Mucosa of rectum (tissue), 2 donors: ENCODE measurements at regions not wholly inside any gene's neighbourhood (a gene's known extent, or its start where the extent isn't known, plus 50 kb on each side); places are given as distances from the start of the nearest gene placed in this dataset.

Experiments used
- H3K27ac ChIP-seq, 2 donors: one replicate each; pipeline ENCODE4 v1.7.0; 2013; ENCODE audit warnings: inconsistent platforms in 2 of 2, low read depth in 2 of 2, low read length in 2 of 2
- H3K27me3 ChIP-seq, 2 donors: one replicate each; pipeline ENCODE4 v1.7.0; 2013; ENCODE audit warnings: low read length in 2 of 2; ENCODE audit not compliant: control insufficient read depth in 2 of 2, insufficient read depth in 2 of 2
- H3K36me3 ChIP-seq, 2 donors: one replicate each; pipeline ENCODE4 v1.7.0; 2013; ENCODE audit warnings: low read length in 2 of 2; ENCODE audit not compliant: control insufficient read depth in 2 of 2, insufficient read depth in 2 of 2
- H3K4me1 ChIP-seq, 2 donors: one replicate each; pipeline ENCODE4 v1.7.0; 2013; ENCODE audit warnings: low read length in 2 of 2, mild to moderate bottlenecking in 1 of 2; ENCODE audit not compliant: control insufficient read depth in 2 of 2, insufficient read depth in 2 of 2
- H3K4me3 ChIP-seq, 2 donors: one replicate each; pipeline ENCODE4 v1.7.0; 2013; ENCODE audit warnings: low read length in 2 of 2
- H3K9ac ChIP-seq, 2 donors: one replicate each; pipeline ENCODE4 v1.7.0; 2013; ENCODE audit warnings: low read length in 2 of 2, low read depth in 1 of 2, mild to moderate bottlenecking in 1 of 2
- H3K9me3 ChIP-seq, 2 donors: one replicate each; pipeline ENCODE4 v1.7.0; 2013; ENCODE audit warnings: low read length in 2 of 2; ENCODE audit not compliant: control insufficient read depth in 2 of 2
- donor health status: healthy.
- donor health status: Normal muscosa, but diverticular disease.

DNA sequence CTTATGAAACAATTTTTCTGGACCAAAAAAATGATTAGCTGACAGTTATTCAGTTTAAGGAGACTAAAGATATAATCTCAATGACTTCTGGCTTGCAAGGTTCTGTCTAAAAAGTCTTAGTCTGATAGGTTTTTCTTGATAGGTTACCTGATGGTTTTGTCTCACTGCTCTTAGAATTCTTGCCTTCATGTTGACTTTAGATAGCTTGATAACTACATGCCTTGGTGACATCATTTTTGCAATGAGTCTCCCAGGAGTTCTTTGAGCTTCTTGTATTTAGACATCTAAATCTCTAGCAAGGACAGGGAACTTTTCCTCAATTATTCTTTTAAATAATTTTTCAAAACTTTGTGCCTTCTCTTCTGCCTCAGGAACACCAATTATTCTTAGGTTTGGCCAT lies 1965.3 kb downstream of the ARAP2 start:
- Histone ChIP-seq H3K9me3 (peaks cover 3 to 4% of the 10 kb centered on the region in 2 donors), H3K4me1 (no peaks in the 10 kb centered on the region), H3K9ac (no peak overlapping the region), H3K27me3 (no peaks in the 10 kb centered on the region), H3K36me3 (no peaks in the 10 kb centered on the region), H3K4me3 (no peak overlapping the region), H3K27ac (no peak overlapping the region)

DNA sequence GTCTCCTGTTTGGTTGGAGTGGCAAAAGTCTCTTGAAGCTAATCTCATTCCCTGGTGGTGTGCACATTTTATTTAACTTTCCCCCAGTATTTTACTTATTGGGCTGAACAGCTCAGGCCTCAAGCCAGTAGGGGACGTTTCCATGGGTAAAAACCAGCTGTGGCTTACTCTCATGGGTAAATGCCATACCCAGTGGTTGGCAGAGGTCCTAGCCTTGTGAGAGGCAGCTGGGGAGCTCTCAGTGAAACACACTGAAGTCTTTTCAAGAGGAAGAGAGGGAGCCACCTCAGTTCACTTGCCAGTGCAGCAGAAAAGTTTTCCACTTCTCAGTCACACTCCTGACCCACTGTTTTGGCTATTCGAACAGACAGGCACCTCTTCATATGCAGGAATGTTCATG lies 1964.2 kb downstream of the ARAP2 start:
- Histone ChIP-seq H3K9ac (no peak overlapping the region), H3K9me3 (peaks cover 3 to 4% of the 10 kb centered on the region in 2 donors), H3K27me3 (no peaks in the 10 kb centered on the region), H3K4me3 (no peak overlapping the region), H3K27ac (no peak overlapping the region), H3K4me1 (no peaks in the 10 kb centered on the region), H3K36me3 (no peaks in the 10 kb centered on the region)

DNA sequence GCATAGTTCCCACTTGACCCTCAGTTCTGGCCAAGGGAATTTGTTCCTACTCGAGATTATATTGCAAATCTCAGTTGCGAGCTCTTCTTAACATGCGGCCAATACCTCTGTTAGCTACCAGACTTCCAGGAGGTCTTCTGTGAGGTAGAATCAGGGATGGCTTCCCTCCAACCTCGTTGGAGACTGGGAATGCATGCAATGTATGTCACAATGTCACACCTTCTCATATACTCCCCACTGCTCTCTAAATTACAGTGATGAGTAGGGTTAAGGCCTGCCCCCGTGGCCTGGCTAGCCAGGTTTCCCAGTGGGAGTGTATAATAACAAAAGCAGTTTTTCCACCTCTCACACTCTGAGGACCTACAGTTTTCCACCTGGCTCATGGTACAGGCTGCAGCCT lies 1962.5 kb downstream of the ARAP2 start:
- Histone ChIP-seq H3K27ac (no peak overlapping the region), H3K9me3 (peaks cover 3 to 4% of the 10 kb centered on the region in 2 donors), H3K36me3 (no peaks in the 10 kb centered on the region), H3K27me3 (no peaks in the 10 kb centered on the region), H3K9ac (no peak overlapping the region), H3K4me1 (no peaks in the 10 kb centered on the region), H3K4me3 (no peak overlapping the region)

DNA sequence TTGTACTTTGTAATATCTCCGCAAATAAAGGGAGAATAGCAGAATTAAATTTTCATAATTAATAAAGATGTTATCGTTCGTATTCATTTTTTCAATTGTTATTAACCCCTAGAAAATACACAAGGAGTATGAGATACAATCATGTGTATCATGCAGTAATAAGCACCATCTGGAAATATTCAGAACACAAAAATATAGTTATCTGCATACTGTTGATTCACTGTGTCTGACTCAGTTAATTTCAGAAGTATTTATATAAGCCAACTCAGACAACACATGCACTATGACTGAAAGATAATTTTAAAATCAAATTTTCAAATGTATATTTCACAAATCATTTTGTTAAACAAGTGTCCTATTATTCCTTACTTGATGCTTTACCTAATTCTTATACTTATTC lies 1954.8 kb downstream of the ARAP2 start:
- no peak overlapping the region for H3K9ac ChIP-seq
- no peak overlapping the region for H3K27ac ChIP-seq
- H3K27me3 ChIP-seq = no peaks in the 10 kb centered on the region
- no peak overlapping the region for H3K4me3 ChIP-seq
- no peaks in the 10 kb centered on the region for H3K9me3 ChIP-seq
- no peaks in the 10 kb centered on the region for H3K36me3 ChIP-seq
- no peaks in the 10 kb centered on the region for H3K4me1 ChIP-seq

DNA sequence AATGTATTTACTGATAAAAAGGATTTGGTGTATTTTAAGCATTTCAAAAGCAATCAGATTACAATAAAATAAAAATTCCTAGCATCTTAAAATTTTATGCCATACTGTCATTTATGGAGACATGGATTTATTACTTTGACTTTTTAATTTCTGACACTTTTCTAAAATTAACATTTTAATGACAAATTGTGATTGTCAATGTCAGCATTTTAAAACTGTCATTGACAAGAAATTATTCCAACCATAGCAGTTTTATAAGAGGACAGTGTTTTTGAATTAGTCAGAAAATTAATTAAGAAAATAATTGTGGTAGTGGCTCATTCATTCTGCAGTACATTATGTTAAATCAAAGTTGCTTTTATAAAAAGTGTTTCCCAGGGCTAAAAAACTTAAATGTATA lies 1954.4 kb downstream of the ARAP2 start:
- no peak overlapping the region for H3K27ac ChIP-seq
- H3K9me3 ChIP-seq = no peaks in the 10 kb centered on the region
- no peaks in the 10 kb centered on the region for H3K36me3 ChIP-seq
- no peaks in the 10 kb centered on the region for H3K4me1 ChIP-seq
- no peaks in the 10 kb centered on the region for H3K27me3 ChIP-seq
- H3K9ac ChIP-seq = no peak overlapping the region
- H3K4me3 ChIP-seq = no peak overlapping the region

DNA sequence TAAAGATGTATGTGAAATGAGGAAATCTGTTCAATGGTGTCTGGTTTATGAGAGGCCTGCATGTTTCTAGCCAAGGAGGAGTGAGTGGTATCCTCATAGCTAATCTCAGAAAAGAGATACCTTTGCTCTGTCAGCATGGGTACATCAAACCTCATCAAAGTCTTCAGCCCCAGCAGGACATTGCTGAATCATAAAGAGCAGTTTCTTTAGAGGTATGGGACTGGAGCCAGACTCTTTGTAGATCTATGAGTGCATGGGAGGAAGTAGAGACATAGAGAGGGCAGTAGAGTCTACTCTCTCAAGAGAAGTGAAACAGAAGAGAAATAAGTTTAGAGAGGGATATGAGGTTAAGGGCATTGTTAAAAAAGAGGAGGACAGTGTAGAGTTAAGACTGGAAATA lies 1950.9 kb downstream of the ARAP2 start:
- no peaks in the 10 kb centered on the region for H3K27me3 ChIP-seq
- H3K27ac ChIP-seq = no peak overlapping the region
- H3K36me3 ChIP-seq = no peaks in the 10 kb centered on the region
- H3K9me3 ChIP-seq = no peaks in the 10 kb centered on the region
- no peak overlapping the region for H3K9ac ChIP-seq
- no peaks in the 10 kb centered on the region for H3K4me1 ChIP-seq
- H3K4me3 ChIP-seq = no peak overlapping the region

DNA sequence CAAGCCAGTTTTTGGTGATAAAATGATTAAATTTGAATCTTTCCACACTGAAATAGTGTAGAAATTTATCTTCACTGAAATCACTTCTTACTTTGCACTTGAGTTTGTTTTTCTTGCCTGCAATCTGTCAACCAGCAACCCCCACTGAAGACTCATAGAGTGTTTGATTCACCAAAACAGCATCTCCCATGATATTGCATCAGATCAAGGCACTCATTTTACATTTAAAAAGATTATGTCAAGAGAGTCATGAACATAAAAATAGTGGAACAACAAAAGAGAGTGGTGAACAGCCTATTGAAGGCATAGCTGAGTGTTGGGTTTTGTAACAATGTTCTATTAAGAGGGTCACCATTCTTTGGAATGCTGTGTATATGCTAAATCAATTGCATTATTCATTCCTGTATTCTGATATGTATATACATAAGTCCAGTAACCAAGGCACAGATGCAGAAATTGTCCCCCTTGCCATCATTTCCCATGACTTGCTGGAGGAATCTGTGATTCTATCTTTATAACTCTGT lies 1934.9 kb downstream of the ARAP2 start:
- Histone ChIP-seq H3K36me3 (no peaks in the 10 kb centered on the region), H3K27me3 (no peaks in the 10 kb centered on the region), H3K4me1 (no peaks in the 10 kb centered on the region), H3K27ac (no peak overlapping the region), H3K9ac (no peak overlapping the region), H3K4me3 (no peak overlapping the region), H3K9me3 (peaks cover 0 to 2% of the 10 kb centered on the region in 2 donors)

DNA sequence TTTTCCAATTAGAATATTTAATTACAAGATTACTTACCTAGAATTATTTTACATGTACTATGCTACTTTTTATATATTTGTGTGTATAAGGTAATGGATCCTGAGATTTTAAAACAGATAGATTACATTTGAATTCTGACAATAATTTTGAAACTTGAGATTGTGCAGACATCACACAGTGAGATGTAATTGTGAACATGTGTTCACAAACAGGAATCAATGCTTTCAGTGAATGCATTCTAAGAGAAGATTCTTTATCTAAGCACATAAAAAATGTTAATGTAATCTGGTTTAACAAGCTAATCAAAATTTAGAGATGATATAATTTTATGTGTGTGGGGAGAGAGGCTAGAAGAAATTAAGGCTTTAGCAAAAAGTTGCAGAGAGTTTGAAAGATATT lies 1925.5 kb downstream of the ARAP2 start:
- Histone ChIP-seq H3K27ac (no peak overlapping the region), H3K4me1 (no peaks in the 10 kb centered on the region), H3K27me3 (no peaks in the 10 kb centered on the region), H3K36me3 (no peaks in the 10 kb centered on the region), H3K4me3 (no peak overlapping the region), H3K9me3 (peaks cover 0 to 3% of the 10 kb centered on the region in 2 donors), H3K9ac (no peak overlapping the region)

DNA sequence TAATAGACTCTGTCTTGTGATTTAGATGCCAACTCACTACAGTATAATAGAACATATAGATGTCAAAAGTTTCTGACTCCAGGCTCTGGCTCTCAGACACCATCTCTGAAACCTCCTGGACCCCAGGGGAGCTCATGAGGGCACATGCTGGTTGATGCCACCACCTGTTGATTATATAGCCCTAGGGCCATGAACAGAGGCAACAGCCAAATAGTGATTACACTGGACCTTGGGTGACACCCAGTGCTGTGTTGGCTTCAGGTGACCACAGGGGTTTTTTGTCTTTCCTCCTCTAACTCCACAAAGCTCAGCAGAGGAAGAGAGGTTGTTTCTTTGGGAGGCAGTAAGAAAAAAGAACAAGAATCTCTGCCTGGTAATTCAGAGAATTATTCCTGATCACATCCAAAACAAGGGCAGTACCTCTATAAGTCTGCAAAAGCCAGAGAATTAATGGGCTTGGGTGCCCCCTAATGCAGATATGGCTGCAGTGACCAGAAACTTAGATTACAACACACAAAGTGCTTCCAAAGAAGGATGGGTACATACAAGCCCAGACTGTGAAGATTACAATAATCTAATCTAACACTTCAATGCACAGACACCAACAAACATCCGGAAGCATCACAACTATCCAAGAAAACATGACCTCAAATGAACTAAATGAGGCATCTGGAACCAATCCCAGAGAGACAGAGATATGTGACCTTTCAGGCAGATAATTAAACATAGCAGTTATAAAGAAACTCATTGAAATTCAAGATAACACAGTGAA lies 1920.6 kb downstream of the ARAP2 start:
- Histone ChIP-seq H3K27ac (no peak overlapping the region), H3K27me3 (no peaks in the 10 kb centered on the region), H3K9ac (no peak overlapping the region), H3K36me3 (no peaks in the 10 kb centered on the region), H3K4me1 (no peaks in the 10 kb centered on the region), H3K4me3 (no peak overlapping the region), H3K9me3 (no peaks in the 10 kb centered on the region)

DNA sequence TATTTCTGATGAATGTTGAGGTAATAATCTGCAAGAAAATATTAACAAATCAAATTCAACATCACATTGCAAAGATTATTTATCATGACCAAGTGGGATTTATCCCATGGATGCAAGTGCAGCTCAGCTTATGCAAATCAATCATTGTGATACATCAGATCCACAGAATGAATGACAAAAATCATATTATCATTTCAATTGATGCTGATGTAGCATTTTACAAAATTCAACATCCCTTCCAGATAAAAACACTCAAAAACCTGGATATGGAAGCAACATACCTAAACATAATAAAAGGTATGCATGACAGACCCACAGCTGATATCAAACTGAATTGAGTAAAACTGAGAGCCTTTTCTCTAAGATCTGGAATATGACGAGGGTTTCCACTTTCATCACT lies 1915.4 kb downstream of the ARAP2 start:
- no peaks in the 10 kb centered on the region for H3K27me3 ChIP-seq
- H3K36me3 ChIP-seq = no peaks in the 10 kb centered on the region
- no peak overlapping the region for H3K9ac ChIP-seq
- no peak overlapping the region for H3K27ac ChIP-seq
- H3K4me1 ChIP-seq = no peaks in the 10 kb centered on the region
- H3K9me3 ChIP-seq = peaks cover 0 to 2% of the 10 kb centered on the region in 2 donors
- H3K4me3 ChIP-seq = no peak overlapping the region
